ENCODE measurements at regions not wholly inside any gene's neighbourhood (a gene's known extent, or its start where the extent isn't known, plus 50 kb on each side); places are given as distances from the start of the nearest gene placed in this dataset.
A peak's percentile ranks its signal among the peaks of the same experiment; 100 is the strongest.

DNA sequence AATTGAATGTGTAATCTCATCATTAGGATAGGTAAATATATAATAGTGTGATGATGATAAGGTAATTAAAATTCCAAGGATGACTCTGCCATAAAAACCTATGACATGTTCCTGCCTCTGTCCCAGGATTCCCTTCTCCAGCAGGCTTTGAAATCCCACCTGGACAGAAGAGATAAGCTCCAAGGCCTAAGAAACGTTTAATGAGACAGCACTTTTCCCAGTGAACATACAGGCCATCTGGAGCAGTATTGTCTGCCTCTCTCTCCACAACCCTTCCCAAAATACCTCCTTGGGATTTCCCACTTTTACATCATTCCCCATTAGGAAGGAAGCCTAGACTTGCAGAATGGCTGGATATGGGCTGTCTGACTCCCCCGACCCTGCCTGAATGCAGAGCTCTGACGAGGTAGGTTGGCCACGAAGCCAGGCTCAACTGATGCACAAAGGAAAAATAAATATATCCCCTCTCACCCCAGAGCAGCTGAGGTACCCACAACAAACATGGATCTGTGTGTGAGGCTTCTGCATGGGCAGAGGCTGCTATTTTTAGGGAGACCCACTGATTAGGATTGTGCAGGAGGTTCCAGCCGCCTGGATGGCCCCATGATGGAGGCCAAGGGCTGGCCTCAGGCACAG is 71.0 kb downstream of the TMPRSS5 start:
- intact Hi-C loops (cut with DNase I), result no loop called here
- Histone ChIP-seq H3K36me3 (no peaks in the 10 kb centered on the region), H3K27ac (no peak overlapping the region), H3K4me1 (peaks cover 0 to 7% (median 0%) of the 10 kb centered on the region in 9 donors), H3K4me3 (no peak overlapping the region), H3K9me3 (peaks cover 0 to 14% (median 0%) of the 10 kb centered on the region in 11 donors), H3K27me3 (peaks cover 0 to 5% (median 0%) of the 10 kb centered on the region in 7 donors)
- DNase-seq, result no peak
- 46 to 47% methylated on average over 5 of the region's 5 CpGs for WGBS, 2 donors
- TF ChIP-seq, protein P1, sequence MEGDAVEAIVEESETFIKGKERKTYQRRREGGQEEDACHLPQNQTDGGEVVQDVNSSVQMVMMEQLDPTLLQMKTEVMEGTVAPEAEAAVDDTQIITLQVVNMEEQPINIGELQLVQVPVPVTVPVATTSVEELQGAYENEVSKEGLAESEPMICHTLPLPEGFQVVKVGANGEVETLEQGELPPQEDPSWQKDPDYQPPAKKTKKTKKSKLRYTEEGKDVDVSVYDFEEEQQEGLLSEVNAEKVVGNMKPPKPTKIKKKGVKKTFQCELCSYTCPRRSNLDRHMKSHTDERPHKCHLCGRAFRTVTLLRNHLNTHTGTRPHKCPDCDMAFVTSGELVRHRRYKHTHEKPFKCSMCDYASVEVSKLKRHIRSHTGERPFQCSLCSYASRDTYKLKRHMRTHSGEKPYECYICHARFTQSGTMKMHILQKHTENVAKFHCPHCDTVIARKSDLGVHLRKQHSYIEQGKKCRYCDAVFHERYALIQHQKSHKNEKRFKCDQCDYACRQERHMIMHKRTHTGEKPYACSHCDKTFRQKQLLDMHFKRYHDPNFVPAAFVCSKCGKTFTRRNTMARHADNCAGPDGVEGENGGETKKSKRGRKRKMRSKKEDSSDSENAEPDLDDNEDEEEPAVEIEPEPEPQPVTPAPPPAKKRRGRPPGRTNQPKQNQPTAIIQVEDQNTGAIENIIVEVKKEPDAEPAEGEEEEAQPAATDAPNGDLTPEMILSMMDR (IDR thresholded peaks at IDR 0.05), result no peak
- ATAC-seq, result no peak

DNA sequence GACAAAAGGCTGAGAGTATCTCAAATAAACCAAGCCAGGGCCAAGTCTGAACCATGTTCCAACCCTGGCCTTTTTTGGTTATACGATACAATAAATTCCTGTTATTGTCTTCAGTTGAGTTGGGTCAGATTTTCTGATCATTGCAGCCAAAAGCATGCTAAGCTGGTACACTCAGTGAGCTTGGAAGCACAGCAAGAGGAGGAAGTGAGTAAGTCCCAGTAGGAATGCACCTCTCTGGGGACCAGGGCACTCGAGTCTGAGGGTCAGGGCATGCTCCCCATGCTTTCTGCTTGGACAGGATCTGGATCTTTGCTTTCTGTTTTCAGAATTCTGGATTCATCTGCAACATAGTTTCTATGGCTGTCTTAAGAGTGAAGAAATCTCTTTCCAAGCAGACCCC is 73.1 kb downstream of the TMPRSS5 start:
- intact Hi-C loops (cut with DNase I), result no loop called here
- TF ChIP-seq, protein P1 (IDR thresholded peaks at IDR 0.05), result no peak
- peaks cover 0 to 7% (median 0%) of the 10 kb centered on the region in 9 donors for H3K4me1 ChIP-seq
- 30 to 42% methylated on average over 2 of the region's 2 CpGs for WGBS, 2 donors
- ATAC-seq, result peak in 3 of 8 donors; percentile 11 to 53 (median 24)
- peaks cover 0 to 14% (median 0%) of the 10 kb centered on the region in 11 donors for H3K9me3 ChIP-seq
- no peak overlapping the region for H3K27ac ChIP-seq
- H3K4me3 ChIP-seq, result no peak overlapping the region
- H3K27me3 ChIP-seq, result peaks cover 0 to 19% (median 0%) of the 10 kb centered on the region in 7 donors
- DNase-seq, result no peak
- H3K36me3 ChIP-seq, result no peaks in the 10 kb centered on the region

DNA sequence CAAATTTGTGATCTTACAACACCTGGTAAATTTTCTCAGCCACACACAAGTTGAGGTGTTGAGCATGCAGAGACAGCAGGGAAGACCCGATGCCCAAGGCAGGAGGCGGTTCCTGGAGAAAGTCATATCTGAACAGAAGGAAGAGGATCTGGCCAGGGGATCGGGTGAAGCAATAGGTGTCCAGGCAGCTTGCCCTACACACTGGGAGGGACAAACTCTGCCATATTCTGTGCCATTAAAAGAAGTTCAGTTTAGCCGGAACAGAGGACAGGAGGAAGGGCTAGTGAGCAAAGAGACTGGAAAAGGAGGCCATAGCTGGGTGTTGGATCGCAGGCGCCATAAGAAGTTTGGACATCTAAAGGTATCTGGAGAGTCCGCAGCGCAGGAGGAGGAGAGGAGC is 76.5 kb downstream of the TMPRSS5 start:
- ATAC-seq, result no peak
- H3K4me3 ChIP-seq, result no peak overlapping the region
- peaks cover 0 to 19% (median 0%) of the 10 kb centered on the region in 7 donors for H3K27me3 ChIP-seq
- 86 to 93% methylated on average over 8 of the region's 8 CpGs for WGBS, 2 donors
- H3K4me1 ChIP-seq, result peaks cover 0 to 7% (median 0%) of the 10 kb centered on the region in 9 donors
- intact Hi-C loops (cut with DNase I), result no loop called here
- no peaks in the 10 kb centered on the region for H3K9me3 ChIP-seq
- H3K36me3 ChIP-seq, result no peaks in the 10 kb centered on the region
- H3K27ac ChIP-seq, result no peak overlapping the region
- TF ChIP-seq, protein P1 (IDR thresholded peaks at IDR 0.05), result no peak
- no peak for DNase-seq

DNA sequence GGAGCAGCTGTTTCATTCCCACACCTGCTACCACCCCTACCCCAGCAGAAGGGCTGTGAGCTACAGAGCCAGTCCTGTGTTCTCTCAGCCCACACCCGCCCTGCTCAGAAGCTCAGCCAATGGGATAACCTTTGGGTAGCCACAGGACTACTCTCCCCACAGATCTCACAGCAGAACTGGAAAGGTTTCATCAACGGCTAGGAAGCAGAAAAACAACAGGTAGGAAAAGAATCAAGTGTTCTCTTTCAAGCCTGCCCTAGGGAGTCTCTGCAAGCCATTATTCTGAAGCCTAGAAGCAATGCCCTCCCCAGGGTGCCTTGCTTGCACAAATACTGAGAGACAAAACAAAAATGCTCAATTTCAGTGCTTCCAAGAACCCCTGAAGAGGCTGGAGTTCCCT is 77.2 kb downstream of the TMPRSS5 start:
- no peaks in the 10 kb centered on the region for H3K9me3 ChIP-seq
- ATAC-seq, result no peak
- no peak overlapping the region for H3K4me3 ChIP-seq
- intact Hi-C loops (cut with DNase I), result no loop called here
- peaks cover 0 to 19% (median 0%) of the 10 kb centered on the region in 7 donors for H3K27me3 ChIP-seq
- no peak overlapping the region for H3K27ac ChIP-seq
- H3K36me3 ChIP-seq, result no peaks in the 10 kb centered on the region
- H3K4me1 ChIP-seq, result peaks cover 0 to 7% (median 0%) of the 10 kb centered on the region in 9 donors
- 51 to 65% methylated on average over 2 of the region's 2 CpGs for WGBS, 2 donors
- no peak for DNase-seq
- TF ChIP-seq, protein P1 (IDR thresholded peaks at IDR 0.05), result no peak

Data from heart right ventricle (tissue), 16 donors.